Natural killer cell treated with Interleukin-12 subunit alpha and Interleukin-12 subunit beta and Interleukin-15 and Interleukin-18, amount 100 ng/mL, for 72 hours (primary cell): ENCODE measurements at regions not wholly inside any gene's neighbourhood (a gene's known extent, or its start where the extent isn't known, plus 50 kb on each side); places are given as distances from the start of the nearest gene placed in this dataset.

Experiments used
- ATAC-seq, 2 donors: fragments of 150-1000 bp; cut with Tn5 transposase in 1 of 2; sonication (Bioruptor Pico), chemical (Tn5 transposase) in 1 of 2; 2 replicates each; pipeline ENCODE4 v1.10.0; 2021
- DNase-seq: peaks from one replicate; pipeline ENCODE4 v3.0.0; 2022; ENCODE audit warnings: low spot score
- H3K27ac Mint-ChIP-seq, 2 donors: 1 replicate in 1 of 2; 2 replicates in 1 of 2; pipeline ENCODE4 v1.8.0; 2022; ENCODE audit warnings: mixed read lengths in 2 of 2, mild to moderate bottlenecking in 1 of 2, moderate library complexity in 1 of 2
- H3K27me3 Mint-ChIP-seq, 2 donors: 1 replicate in 1 of 2; 2 replicates in 1 of 2; pipeline ENCODE4 v1.8.0; 2022; ENCODE audit warnings: mixed read lengths in 2 of 2
- H3K36me3 Mint-ChIP-seq: one replicate; pipeline ENCODE4 v1.8.0; 2022; ENCODE audit warnings: mixed read lengths
- H3K4me1 Mint-ChIP-seq, 2 donors: 1 replicate in 1 of 2; 2 replicates in 1 of 2; pipeline ENCODE4 v1.8.0; 2022; ENCODE audit warnings: low read depth in 2 of 2, mixed read lengths in 2 of 2, mild to moderate bottlenecking in 1 of 2
- H3K4me3 Mint-ChIP-seq: one replicate; pipeline ENCODE4 v1.8.0; 2022; ENCODE audit warnings: mixed read lengths
- H3K9me3 Mint-ChIP-seq: 2 replicates; pipeline ENCODE4 v1.8.0; 2022; ENCODE audit warnings: mixed read lengths

DNA sequence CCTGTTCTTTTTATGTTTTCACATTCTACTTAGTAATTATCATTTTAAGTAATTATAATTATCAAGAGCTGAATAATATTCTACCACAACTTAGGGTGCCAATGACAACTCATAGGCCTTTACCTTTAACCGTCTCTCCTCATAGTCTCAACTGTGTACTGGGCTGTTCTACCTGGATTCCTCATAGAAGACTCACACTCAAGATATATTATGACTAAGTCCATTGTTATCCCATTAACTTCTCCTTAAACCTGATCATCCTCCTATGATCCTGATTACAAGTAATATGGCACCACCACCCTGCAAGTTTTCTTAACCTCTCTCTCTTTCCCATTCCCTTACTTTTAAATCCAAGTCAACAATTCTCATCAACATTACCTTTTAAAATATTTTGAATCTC lies 285.9 kb upstream of the VEPH1 start:
- Mint-ChIP-seq H3K27ac (no peak overlapping the region), H3K9me3 (peaks cover 11% of the 10 kb centered on the region), H3K27me3 (no peaks in the 10 kb centered on the region), H3K4me1 (no peaks in the 10 kb centered on the region), H3K36me3 (no peaks in the 10 kb centered on the region), H3K4me3 (no peak overlapping the region)
- ATAC-seq (no peak), DNase-seq (no peak)

GRCh38 chr3:157786618-157787017 lies 283.4 kb upstream of the VEPH1 start:
- H3K4me3 Mint-ChIP-seq: no peak overlapping the region
- no peak for DNase-seq
- no peaks in the 10 kb centered on the region for H3K27me3 Mint-ChIP-seq
- no peak for ATAC-seq
- no peak overlapping the region for H3K27ac Mint-ChIP-seq
- peaks cover 14% of the 10 kb centered on the region for H3K9me3 Mint-ChIP-seq
- no peaks in the 10 kb centered on the region for H3K4me1 Mint-ChIP-seq
- no peaks in the 10 kb centered on the region for H3K36me3 Mint-ChIP-seq

GRCh38 chr3:157786211-157786610 lies 283.0 kb upstream of the VEPH1 start:
- DNase-seq: no peak
- H3K4me3 Mint-ChIP-seq: no peak overlapping the region
- no peaks in the 10 kb centered on the region for H3K36me3 Mint-ChIP-seq
- ATAC-seq: no peak
- no peak overlapping the region for H3K27ac Mint-ChIP-seq
- H3K9me3 Mint-ChIP-seq: peaks cover 14% of the 10 kb centered on the region
- H3K27me3 Mint-ChIP-seq: no peaks in the 10 kb centered on the region
- no peaks in the 10 kb centered on the region for H3K4me1 Mint-ChIP-seq

- ATAC-seq: no peak
- Mint-ChIP-seq H3K4me3 (no peak overlapping the region), H3K9me3 (peaks cover 14% of the 10 kb centered on the region), H3K27me3 (no peaks in the 10 kb centered on the region), H3K4me1 (no peaks in the 10 kb centered on the region), H3K27ac (no peak overlapping the region), H3K36me3 (no peaks in the 10 kb centered on the region)
- no peak for DNase-seq
These were observed 282.0 kb upstream of the VEPH1 start for GRCh38 chr3:157785102-157785826.

DNA sequence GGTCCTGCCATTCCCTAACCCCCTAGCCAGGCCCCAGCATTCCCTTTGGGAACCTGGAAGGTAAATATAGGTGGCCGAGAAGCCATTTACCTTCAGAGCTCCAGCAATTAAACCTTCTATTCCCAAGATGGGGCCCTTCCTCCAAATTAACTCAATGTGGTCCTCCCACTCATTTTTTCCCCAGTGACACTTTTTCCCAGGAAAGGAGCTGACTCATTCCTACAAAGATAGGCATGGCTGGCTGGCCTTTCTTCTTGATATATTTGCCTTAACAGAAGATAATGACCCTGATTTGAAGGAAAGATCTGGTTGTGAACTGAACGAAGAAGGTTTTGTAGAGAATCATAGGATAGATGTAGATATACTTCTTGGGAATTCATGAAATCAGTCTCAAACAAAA lies 279.0 kb upstream of the VEPH1 start:
- H3K27me3 Mint-ChIP-seq: no peaks in the 10 kb centered on the region
- no peaks in the 10 kb centered on the region for H3K36me3 Mint-ChIP-seq
- no peak overlapping the region for H3K27ac Mint-ChIP-seq
- H3K9me3 Mint-ChIP-seq: peaks cover 12% of the 10 kb centered on the region
- DNase-seq (no peak), ATAC-seq (no peak)
- no peaks in the 10 kb centered on the region for H3K4me1 Mint-ChIP-seq
- H3K4me3 Mint-ChIP-seq: no peak overlapping the region

- Mint-ChIP-seq H3K27me3 (no peaks in the 10 kb centered on the region), H3K4me1 (no peaks in the 10 kb centered on the region), H3K4me3 (no peak overlapping the region), H3K9me3 (peaks cover 14% of the 10 kb centered on the region), H3K36me3 (no peaks in the 10 kb centered on the region), H3K27ac (no peak overlapping the region)
- ATAC-seq (no peak), DNase-seq (no peak)
These were observed 273.6 kb upstream of the VEPH1 start for GRCh38 chr3:157776861-157777260.

DNA sequence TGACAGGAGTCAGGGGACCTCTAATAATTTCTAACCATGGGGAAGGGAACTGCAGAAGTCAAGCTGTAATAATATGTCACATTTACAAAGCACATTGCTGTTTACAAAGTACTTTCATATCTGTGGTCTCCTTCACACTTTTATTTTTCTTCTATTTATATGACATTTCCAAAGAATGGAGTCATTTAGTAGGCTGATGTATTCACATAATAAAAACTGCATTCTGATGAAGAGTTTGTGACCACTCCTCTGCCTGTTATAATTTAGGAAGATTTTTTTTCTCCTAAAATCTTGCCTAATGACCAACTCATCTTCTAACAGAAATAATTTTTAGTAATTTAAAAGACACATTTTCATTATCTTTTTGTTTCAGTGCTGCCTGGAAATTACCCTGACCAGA lies 272.2 kb upstream of the VEPH1 start:
- ATAC-seq (no peak), DNase-seq (no peak)
- no peaks in the 10 kb centered on the region for H3K4me1 Mint-ChIP-seq
- no peaks in the 10 kb centered on the region for H3K36me3 Mint-ChIP-seq
- H3K27me3 Mint-ChIP-seq: no peaks in the 10 kb centered on the region
- H3K27ac Mint-ChIP-seq: no peak overlapping the region
- peaks cover 14% of the 10 kb centered on the region for H3K9me3 Mint-ChIP-seq
- no peak overlapping the region for H3K4me3 Mint-ChIP-seq

DNA sequence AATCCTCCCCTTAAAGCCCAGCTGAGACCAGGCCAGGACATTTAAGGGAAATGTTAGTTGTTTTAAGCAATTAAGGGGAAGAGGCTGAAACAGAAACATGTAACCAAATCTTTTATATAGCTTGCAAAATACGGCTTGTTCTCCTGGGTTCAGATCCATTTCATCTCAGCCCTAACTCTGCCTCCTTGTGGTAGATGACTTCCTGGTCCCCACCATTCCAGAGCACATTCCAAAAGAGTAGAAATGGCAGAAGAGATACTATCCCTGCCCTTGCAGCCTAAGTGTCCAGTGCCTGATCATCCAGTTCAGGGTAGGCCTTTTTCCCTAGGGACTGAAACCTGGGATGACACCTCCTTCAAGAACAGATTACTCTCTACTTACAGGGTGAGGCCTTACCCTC lies 266.2 kb upstream of the VEPH1 start:
- peaks cover 3% of the 10 kb centered on the region for H3K9me3 Mint-ChIP-seq
- no peak for ATAC-seq
- no peak for DNase-seq

GRCh38 chr3:157767607-157768006 lies 264.4 kb upstream of the VEPH1 start:
- peaks cover 6% of the 10 kb centered on the region for H3K9me3 Mint-ChIP-seq
- H3K27me3 Mint-ChIP-seq: no peaks in the 10 kb centered on the region

More for the DNA sequence above, 266.2 kb upstream of the VEPH1 start:
- H3K4me3 Mint-ChIP-seq: no peak overlapping the region
- no peaks in the 10 kb centered on the region for H3K27me3 Mint-ChIP-seq
- no peaks in the 10 kb centered on the region for H3K36me3 Mint-ChIP-seq
- no peaks in the 10 kb centered on the region for H3K4me1 Mint-ChIP-seq
- no peak overlapping the region for H3K27ac Mint-ChIP-seq

DNA sequence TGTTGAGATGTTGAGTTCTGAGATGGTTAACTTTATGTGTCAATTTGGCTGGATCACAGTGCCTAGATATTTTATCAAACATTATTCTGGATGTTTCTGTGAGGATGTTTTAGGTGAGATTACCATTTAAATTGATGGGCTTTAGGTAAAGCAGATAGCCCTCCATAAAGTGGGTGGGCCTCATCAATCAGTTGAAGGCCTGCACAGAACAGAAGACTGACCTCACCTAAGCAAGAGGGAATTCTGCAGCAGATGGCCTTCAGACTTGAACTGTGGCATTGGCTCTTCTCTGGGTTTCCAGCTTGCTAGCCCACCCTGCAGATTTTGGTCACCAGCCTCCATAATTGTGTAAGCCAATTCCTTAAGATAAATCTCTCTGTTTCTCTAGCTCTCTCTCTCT lies 260.4 kb upstream of the VEPH1 start:
- Mint-ChIP-seq H3K27me3 (no peaks in the 10 kb centered on the region), H3K4me3 (no peak overlapping the region), H3K27ac (no peak overlapping the region), H3K9me3 (peaks cover 12% of the 10 kb centered on the region), H3K4me1 (no peaks in the 10 kb centered on the region), H3K36me3 (no peaks in the 10 kb centered on the region)
- no peak for ATAC-seq
- DNase-seq: no peak

More at GRCh38 chr3:157767607-157768006, 264.4 kb upstream of the VEPH1 start:
- Mint-ChIP-seq H3K4me1 (no peaks in the 10 kb centered on the region), H3K4me3 (no peak overlapping the region), H3K27ac (no peak overlapping the region), H3K36me3 (no peaks in the 10 kb centered on the region)
- DNase-seq (no peak), ATAC-seq (no peak)

DNA sequence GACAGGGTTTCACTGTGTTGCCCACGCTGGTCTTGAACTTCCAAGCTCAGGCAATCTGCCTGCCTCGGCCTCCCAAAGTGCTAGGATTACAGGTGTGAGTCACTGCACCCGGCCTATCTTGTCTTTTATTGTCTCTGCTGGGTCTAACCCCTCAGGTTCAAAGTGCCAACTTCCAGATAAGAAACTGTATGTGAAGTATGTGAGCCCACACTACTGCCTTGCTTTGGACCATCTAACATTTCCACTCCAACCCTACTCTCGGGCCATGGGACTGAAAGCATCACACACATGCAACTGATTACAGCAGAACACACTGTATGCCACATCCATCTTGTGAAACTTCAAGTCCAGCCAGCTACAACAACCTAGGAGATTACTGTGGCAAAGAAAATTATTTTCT lies 256.1 kb upstream of the VEPH1 start:
- DNase-seq (no peak), ATAC-seq (no peak)
- Mint-ChIP-seq H3K27me3 (no peaks in the 10 kb centered on the region), H3K4me3 (no peak overlapping the region), H3K9me3 (peaks cover 8% of the 10 kb centered on the region), H3K4me1 (no peaks in the 10 kb centered on the region), H3K27ac (no peak overlapping the region), H3K36me3 (no peaks in the 10 kb centered on the region)

DNA sequence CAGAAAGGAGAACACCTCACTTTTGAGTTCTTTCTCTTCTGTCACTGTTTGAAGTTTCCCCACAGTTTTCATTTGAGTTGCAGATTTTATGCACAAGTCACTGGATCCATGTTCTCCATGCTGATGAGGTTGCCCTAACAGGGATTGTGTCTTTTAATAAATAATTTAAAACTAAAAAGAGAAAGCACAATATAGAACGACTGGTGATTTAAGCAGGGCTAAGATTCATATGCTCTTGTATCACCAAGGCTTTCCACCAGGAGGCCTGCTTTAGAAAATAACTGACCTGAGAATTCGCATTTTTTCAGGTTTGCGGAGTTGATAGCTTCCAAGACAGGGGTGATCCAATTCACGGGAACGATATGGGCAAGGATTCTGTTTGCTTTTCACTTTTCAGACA lies 252.0 kb upstream of the VEPH1 start:
- no peak for ATAC-seq
- H3K4me3 Mint-ChIP-seq: no peak overlapping the region
- no peak overlapping the region for H3K27ac Mint-ChIP-seq
- no peaks in the 10 kb centered on the region for H3K9me3 Mint-ChIP-seq
- H3K4me1 Mint-ChIP-seq: no peaks in the 10 kb centered on the region
- DNase-seq: no peak
- no peaks in the 10 kb centered on the region for H3K27me3 Mint-ChIP-seq
- H3K36me3 Mint-ChIP-seq: no peaks in the 10 kb centered on the region

DNA sequence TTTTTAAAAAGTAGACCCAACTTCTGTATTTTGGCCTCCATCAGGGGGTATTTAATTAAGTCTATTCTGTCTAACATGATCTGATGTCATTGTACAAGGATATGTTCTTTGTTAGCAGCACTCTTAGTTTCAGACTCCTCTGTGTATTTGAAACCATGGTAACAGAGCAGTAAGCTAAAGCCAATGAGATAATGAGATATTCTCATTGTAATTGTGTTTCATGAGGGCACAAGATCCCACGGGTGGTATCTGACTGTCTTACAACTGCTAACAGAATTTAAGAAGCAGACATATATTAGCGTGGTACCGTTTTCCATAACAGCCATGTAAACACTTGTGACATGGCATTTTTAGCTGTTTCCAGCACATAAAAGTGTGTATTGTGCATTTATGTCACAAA lies 251.2 kb upstream of the VEPH1 start:
- ATAC-seq: no peak
- Mint-ChIP-seq H3K4me1 (no peaks in the 10 kb centered on the region), H3K27ac (no peak overlapping the region), H3K36me3 (no peaks in the 10 kb centered on the region), H3K9me3 (peaks cover 3% of the 10 kb centered on the region), H3K4me3 (no peak overlapping the region), H3K27me3 (no peaks in the 10 kb centered on the region)
- no peak for DNase-seq

DNA sequence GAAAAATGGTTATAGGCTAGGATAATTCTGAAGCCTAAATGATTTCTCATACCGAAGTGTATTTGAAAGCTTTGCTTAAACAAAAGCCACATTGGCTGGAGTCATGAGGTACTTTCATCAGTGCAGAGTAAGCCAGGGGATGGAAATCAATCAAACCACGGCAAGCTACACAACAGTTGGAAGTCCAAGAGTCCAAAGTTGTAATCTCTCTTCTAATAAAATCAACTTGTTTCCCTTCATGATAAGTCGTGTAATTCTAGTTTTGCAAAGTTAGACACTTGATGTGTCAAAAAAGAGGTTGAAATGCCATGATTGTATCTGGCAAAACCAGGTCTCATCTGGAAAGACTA lies 250.5 kb upstream of the VEPH1 start:
- Mint-ChIP-seq H3K27me3 (no peaks in the 10 kb centered on the region), H3K9me3 (peaks cover 8% of the 10 kb centered on the region), H3K36me3 (no peaks in the 10 kb centered on the region), H3K27ac (no peak overlapping the region), H3K4me1 (no peaks in the 10 kb centered on the region), H3K4me3 (no peak overlapping the region)
- DNase-seq (no peak), ATAC-seq (no peak)
